ENCODE measurements at regions not wholly inside any gene's neighbourhood (a gene's known extent, or its start where the extent isn't known, plus 50 kb on each side); places are given as distances from the start of the nearest gene placed in this dataset.
A peak's percentile ranks its signal among the peaks of the same experiment; 100 is the strongest.
"Not testable (repeated sequence)": the region's sequence is repeated elsewhere in the genome, so short reads cannot be mapped to it uniquely, and the experiment has no call there.

DNA sequence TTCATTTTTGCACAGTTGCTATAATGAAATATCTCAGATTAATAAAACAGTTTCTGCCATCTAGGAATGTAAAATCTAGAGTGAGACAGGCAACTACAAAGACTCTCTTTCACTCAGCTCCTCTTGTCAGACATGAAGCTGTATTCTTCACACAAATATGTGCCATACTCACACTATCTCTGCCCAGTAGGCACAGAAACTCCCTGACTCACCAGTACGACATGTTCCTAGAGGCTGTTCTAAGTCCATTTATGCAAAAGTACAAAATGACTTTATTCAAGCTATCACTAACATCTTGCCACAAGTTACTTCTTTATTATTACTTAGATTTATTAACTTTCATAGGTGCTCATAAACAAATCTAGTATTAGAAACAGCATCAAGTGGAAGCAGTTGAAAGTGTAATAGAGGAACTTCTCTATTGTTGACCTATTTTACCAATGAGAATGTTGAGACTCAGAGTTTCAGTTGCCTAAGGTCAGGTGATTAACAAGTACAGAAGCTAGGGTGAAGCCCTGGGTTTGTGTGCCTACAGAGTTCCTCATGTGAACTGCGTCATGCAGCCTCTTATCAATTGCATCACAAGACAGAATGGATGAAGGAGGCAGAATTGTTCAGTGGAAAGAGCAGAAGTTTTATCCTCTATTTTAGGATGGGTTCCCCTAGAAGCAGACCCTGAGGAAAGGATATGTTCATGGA lies 98.9 kb downstream of the RGS2 start:
- no peak for DNase-seq

DNA sequence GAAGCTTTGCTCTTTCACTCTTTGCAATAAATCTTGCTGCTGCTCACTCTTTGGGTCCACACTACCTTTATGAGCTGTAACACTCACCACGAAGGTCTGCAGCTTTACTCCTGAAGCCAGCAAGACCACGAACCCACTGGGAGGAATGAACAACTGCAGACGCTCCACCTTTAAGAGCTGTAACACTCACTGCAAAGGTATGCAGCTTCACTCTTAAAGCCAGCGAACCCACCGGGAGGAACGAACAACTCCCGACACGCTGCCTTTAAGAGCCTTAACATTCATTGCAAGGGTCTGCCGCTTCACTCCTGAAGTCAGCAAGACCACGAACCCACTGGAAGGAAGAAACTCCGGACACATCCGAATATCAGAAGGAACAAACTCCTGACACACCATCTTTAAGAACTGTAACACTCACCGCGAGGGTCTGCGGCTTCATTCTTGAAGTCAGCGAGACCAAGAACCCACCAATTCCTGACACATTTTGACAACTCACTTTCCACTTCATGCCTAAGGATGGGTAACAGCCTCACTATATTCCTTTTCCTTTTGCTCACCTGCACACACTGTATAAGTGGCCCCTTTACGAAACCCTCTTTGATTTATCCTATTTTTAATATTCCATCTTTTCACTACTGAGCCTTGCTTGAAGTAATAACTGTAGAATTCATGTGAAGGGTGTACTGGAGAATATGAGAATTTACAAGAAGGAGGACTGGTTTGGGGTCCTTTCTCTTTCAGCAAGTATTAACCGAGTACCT lies 103.2 kb downstream of the RGS2 start:
- DNase-seq: not testable (repeated sequence)

- DNase-seq: no peak
Observed at GRCh38 chr1:192913683-192914082, 104.8 kb downstream of the RGS2 start.

GRCh38 chr1:192914092-192914491 lies 105.3 kb downstream of the RGS2 start:
- DNase-seq: no peak

GRCh38 chr1:192914696-192915095 lies 105.9 kb downstream of the RGS2 start:
- no peak for DNase-seq

GRCh38 chr1:192916021-192916420 lies 107.2 kb downstream of the RGS2 start:
- DNase-seq: no peak

DNA sequence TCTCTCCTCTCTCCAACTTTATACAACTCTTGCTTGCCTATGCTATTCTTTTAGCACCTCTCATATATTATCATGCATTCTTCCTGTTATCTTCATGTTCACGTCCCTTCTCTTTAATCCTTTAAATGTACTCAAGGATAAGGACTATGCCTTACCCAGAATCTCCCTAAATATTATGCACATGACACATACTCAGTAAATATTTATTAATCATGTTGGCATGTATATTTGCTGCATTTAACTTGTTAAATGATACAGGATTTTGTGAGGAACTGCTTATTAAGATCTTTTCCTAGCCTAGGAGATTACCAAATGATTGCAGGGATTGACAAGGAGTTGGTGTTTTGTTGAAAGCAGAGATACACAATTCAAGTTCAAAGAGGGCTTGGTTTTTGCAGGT lies 109.4 kb downstream of the RGS2 start:
- DNase-seq: no peak

DNA sequence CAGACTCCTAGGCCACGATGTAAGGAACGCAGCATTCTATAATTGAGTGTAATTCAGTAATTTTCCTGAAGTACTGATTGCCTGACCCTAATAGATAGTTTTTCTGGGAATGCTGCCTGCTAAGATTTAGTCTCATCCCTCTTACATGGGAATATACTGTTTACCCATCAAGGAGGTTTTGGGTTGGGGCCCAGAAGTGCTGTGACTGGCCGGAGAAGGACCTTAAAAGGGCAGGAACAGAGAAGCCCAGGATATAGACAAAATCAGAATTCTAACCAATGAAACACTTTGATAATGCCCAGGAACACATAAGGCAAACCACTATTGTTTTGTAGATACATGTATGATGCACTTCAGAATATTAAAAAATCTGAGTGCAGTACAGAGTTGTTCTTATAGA lies 111.6 kb downstream of the RGS2 start:
- no peak for DNase-seq

DNA sequence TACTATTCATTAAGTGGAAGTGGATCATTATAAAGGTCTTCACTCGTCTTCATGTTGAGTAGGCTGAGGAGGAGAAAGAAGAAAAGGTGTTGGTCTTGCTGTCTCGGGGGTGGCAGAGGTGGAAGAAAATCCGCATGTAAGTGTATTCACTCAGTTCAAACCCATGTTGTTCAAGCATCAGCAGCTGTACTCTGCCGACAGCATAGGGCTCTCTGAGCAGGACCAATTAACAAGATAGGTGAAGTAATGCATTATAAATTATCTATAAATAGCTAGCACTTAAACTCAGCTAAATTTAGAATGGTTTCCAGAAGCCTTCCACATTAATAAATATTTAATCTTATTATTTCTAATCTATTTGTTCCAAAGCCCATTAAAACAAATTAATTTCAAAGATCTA lies 116.8 kb downstream of the RGS2 start:
- DNase-seq: no peak

DNA sequence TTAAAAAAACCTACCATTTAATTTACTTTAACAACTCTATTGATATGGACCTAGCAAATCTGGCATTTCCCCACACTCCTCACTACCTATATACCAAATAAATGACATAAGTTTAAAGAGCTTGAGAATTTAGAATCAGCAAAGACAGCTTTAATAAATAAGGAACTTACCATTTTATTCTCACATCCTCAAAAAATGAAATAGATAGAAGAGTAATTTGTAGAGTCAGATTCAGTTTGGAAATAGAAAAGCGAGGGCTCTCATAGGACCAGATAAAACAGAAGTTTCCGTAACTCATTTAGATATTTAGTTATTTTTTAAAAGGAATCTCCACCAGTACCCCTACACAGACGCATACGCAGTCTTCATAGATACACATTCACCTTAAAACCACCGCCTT lies 117.9 kb downstream of the RGS2 start:
- DNase-seq: no peak

DNA sequence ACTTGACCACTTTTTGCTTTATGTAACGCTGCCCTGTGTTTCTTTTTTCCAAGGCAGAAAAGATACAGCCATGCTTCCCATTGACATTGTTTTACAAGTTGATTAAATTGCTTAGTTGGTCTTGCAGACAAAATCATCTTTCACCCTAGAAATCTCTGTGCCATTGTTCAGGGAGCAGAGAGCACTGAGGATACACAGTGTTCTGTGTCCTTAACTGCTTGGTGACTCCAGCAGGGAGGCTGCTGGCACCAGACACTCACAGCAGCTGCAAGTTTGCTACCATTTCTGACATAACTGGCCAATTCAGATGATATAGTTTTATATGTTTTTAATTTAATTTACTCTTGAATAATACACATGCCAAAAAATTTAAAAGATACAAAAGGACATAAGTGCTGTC lies 118.7 kb downstream of the RGS2 start:
- no peak for DNase-seq

- peak; percentile 10 for DNase-seq
Observed at GRCh38 chr1:192929597-192929996, 120.8 kb downstream of the RGS2 start.

DNA sequence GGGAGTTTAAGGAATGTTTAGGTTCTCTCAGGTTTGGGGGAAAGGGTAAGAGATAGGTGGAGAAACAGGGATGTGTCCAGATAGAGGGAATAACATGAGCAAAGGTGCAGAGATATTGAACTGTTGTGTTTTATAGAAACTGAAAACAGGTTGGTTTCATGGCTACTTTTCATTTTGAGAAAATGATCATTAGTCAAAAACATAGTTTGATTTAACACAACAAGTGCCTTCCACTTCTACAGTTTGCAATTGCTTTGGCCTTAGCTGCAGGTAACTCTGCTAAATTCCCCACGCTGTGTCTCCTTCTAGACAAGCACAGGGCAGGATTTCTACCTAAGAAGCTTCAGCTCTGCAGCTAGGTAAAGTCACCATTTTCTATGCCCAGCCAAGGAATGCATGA lies 124.9 kb downstream of the RGS2 start:
- DNase-seq: no peak

- peak; percentile 67 for DNase-seq
Observed at GRCh38 chr1:192936313-192937018, 122.7 kb downstream of the UCHL5 start.

GRCh38 chr1:192937128-192937527 lies 122.0 kb downstream of the UCHL5 start:
- DNase-seq: no peak

DNA sequence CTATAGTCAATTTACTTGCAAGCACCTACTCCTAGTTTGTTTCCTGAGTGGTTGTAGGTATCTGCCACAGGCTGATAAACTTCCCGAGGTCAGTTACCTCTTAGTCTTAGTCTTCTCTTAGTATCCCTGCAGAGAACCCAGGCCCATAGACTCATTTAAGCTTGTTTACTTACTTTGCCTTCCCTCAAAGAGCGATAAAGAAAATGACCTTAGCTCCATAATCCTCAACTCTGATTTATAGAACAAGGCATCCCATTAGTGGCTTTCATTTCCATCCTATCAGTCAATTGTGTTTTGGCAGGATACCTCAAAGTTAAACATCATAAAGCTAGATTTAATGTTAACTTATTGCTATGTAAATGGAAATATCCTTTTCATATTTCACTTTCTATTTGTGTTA lies 119.7 kb downstream of the UCHL5 start:
- no peak for DNase-seq

GRCh38 chr1:192940658-192941057 lies 118.5 kb downstream of the UCHL5 start:
- DNase-seq: peak; percentile 6

DNA sequence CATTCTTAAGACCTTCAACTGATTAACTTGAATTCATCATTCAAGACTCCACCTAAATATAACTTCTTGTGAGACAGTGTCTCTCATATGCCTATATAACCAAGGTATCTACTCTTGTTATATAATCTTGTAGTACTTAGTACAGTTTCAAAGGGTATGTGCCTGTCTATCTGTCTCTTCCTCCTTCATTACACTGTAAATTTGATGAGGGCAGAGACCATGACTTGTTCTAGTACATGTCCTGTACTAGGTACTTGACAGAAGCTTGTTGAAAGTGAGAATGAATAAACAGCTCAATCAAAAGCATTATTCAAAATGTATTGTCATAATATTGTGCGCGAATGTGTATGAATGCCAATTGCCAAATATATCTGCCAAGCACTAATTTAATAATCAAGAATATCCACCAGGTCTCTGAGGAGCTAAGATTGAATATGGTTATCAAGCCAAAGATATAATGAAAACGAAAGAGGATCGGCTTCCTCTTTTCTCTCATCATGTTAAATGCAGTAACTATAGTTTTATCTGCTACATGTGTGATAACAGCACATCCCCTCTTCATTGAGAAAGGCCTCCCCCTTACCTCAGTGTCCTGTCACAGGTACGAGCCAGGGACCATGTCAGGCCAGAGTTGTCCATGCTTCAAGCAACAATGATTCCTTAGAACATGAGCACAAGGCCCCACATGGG lies 117.3 kb downstream of the UCHL5 start:
- DNase-seq: peak; percentile 40

DNA sequence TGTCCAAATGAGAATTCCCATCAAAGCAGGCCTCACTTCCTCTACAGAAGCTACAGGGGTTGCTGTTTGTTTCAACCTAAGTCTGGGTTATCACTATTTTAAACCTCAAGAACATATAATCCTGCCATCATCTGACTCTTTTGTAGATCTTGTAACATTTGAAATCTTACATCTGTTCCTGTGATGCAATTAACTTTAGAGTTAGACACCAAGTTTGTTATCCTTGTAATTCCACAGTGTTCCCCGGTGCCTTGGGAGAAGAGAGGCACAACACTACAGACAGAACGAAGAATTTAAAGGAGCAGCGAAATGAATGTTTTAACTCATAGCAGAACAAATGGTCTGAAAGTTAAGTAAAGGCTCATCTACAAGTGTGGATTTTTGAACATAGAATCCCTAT lies 116.1 kb downstream of the UCHL5 start:
- peak; percentile 8 for DNase-seq

- DNase-seq: peak; percentile 15
Observed at GRCh38 chr1:192943522-192943921, 115.6 kb downstream of the UCHL5 start.

DNA sequence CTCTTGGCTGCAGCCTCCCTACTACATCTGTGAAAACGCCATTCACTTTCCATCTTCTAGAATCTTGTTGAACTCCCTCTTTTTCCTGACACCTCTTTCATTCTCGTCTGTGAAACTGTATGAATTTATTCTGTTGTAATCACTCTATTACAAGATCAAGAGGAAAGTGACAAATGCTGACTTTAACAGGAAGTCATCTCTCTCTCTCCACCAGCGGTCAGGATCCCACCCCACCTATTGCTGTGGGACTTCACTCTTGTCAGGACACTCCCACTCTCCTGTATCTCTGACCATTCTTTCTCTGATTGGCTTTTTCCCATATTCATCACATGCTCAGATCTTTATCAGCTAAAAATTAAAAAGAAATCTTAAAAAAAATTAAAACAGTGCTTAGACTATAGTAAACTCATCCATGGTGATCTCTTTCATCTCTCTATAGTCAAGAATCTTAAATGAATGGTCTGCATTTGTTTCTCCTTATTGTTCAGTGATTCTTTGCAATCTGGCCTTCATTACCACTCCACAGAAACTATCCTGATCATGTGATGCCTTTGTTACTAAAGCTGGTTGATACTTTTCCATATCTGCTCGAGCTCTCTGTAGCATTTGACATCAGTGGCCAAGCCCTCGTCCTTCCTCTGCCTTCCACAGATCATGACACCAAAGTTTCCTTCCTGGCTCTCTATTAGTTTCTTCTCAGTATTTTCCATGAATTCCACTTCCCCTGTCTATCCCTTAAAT lies 113.6 kb downstream of the UCHL5 start:
- DNase-seq: no peak

GRCh38 chr1:192949783-192950182 lies 109.4 kb downstream of the UCHL5 start:
- no peak for DNase-seq

DNA sequence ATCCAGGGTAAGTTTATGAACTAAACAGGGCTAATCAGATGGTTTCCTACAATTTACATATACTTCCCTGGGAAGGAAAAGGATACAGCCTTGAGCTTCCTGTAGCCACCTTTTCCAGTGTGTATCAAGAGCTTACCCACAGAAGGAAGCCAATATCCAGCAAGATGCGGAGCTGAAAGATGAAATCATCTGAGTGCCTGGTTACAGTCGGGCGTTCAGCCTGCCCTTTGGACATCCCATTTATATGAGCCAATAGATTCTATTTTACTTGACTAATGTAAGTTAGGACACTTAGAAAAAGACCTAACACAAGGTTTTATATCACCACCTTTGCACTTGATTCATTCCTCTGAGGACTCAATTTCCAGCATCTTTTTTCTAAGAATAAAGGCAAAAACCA lies 108.2 kb downstream of the UCHL5 start:
- no peak for DNase-seq

Measured in hematopoietic multipotent progenitor cell treated with erythropoietin and hydrocortisone succinate and interleukin-3 and kit ligand, for 4 days (in vitro differentiated cells).